GM13977 (cell line): ENCODE measurements at regions not wholly inside any gene's neighbourhood (a gene's known extent, or its start where the extent isn't known, plus 50 kb on each side); places are given as distances from the start of the nearest gene placed in this dataset.

Experiments used
- DNase-seq: peaks from one replicate; pipeline ENCODE4 v3.0.0; 2012; ENCODE audit warnings: low spot score
- in situ Hi-C: fragments of 300-500 bp; cut with MboI; formaldehyde crosslinking; loops from one replicate; pipeline ENCODE4 v1.12.0; 2022; ENCODE audit warnings: low sequenced_read_pairs, low pct_unique_long_range_greater_than_20kb, mixed read lengths, inconsistent platforms; ENCODE audit not compliant: unreplicated experiment
- TF ChIP-seq, protein P1 (sequence below): IDR thresholded peaks from 2 replicates; pipeline ENCODE4 v1.5.1; 2012; ENCODE audit warnings: mild to moderate bottlenecking, control low read depth; ENCODE audit not compliant: insufficient read depth; ENCODE audit errors: extremely low read depth, missing control alignments

- TF ChIP-seq, protein P1, sequence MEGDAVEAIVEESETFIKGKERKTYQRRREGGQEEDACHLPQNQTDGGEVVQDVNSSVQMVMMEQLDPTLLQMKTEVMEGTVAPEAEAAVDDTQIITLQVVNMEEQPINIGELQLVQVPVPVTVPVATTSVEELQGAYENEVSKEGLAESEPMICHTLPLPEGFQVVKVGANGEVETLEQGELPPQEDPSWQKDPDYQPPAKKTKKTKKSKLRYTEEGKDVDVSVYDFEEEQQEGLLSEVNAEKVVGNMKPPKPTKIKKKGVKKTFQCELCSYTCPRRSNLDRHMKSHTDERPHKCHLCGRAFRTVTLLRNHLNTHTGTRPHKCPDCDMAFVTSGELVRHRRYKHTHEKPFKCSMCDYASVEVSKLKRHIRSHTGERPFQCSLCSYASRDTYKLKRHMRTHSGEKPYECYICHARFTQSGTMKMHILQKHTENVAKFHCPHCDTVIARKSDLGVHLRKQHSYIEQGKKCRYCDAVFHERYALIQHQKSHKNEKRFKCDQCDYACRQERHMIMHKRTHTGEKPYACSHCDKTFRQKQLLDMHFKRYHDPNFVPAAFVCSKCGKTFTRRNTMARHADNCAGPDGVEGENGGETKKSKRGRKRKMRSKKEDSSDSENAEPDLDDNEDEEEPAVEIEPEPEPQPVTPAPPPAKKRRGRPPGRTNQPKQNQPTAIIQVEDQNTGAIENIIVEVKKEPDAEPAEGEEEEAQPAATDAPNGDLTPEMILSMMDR, result no peak
- in situ Hi-C loops, result no loop called here
- no peak for DNase-seq
These were observed 227.7 kb upstream of the ZBED5 start for GRCh38 chr11:11085580-11085979.

- DNase-seq, result no peak
- in situ Hi-C loops, result no loop called here
- TF ChIP-seq, protein P1, result no peak
These were observed 226.5 kb upstream of the ZBED5 start for GRCh38 chr11:11084337-11084736.

DNA sequence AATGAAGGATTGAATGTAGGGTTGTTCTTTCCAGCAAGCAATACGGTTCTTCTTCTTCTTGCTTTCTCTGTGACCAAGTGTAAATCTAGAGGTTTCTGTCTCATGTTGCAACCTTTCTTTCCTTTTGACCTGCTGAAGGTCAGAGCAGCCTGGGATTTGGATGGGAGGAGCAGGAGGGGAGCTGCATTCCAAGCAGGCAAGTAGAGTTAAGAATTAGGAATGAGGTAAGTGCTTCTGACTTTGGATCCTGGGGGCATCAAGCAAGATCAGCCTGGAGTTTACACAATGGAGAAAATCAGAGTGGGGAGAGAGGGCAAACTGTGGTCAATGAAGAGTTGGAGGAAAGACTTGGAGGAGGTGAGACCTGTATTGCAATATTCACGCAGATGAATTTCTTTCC, 225.6 kb upstream of the ZBED5 start:
- in situ Hi-C loops, result no loop called here
- no peak for DNase-seq
- TF ChIP-seq, protein P1, result no peak

GRCh38 chr11:11082646-11083045, 224.8 kb upstream of the ZBED5 start:
- no peak for DNase-seq
- TF ChIP-seq, protein P1, result no peak
- in situ Hi-C loops, result no loop called here

DNA sequence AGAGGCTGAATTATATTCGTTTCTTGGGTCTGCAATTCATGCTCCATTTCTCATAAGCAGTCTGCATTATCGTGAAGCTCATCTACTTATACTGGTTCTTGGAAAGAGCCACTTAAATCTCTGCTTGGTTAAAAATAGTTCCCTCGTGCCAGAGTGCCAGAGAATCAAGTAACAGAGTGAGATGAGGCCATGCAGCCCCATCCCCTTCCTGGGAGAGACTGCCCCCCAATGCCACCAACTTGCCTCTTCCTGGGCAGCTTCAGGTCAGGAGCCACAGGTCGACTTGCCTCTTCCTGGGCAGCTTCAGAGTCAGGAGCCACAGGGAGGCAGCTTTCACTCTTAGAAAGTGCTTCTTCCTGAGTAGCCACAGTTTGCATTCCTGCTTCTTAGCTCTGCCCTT, 223.9 kb upstream of the ZBED5 start:
- no peak for DNase-seq
- TF ChIP-seq, protein P1, result no peak
- in situ Hi-C loops, result no loop called here

DNA sequence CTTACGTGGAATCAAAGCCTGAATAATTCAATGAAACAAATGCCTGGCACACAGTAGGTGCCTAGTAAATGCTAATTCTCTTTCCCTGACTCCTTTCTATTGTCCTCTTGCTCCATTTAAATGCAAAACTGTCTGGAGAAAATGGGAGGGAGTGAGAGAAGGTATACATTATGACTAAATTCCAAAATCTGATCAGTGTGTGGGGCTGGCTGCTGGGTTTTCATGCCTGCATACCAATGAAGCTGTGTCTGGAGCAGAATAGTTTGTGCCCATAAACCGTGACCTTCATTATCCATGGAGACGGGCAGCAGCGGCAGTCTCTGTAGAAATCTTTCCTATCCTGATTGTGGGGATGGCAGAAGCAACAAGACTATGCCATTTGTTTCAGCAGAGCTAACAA, 223.4 kb upstream of the ZBED5 start:
- TF ChIP-seq, protein P1, result no peak
- no peak for DNase-seq
- in situ Hi-C loops, result no loop called here
